Stimulated activated CD4-positive, alpha-beta T cell treated with anti-CD3 and anti-CD28 coated beads, Interleukin-15, amount 100 ng/mL, for 24 hours (primary cell): ENCODE measurements at regions not wholly inside any gene's neighbourhood (a gene's known extent, or its start where the extent isn't known, plus 50 kb on each side); places are given as distances from the start of the nearest gene placed in this dataset.
"Not testable (repeated sequence)": the region's sequence is repeated elsewhere in the genome, so short reads cannot be mapped to it uniquely, and the experiment has no call there.

Experiments used
- DNase-seq: peaks from one replicate; pipeline ENCODE4 v3.0.0-alpha.2; 2020

DNA sequence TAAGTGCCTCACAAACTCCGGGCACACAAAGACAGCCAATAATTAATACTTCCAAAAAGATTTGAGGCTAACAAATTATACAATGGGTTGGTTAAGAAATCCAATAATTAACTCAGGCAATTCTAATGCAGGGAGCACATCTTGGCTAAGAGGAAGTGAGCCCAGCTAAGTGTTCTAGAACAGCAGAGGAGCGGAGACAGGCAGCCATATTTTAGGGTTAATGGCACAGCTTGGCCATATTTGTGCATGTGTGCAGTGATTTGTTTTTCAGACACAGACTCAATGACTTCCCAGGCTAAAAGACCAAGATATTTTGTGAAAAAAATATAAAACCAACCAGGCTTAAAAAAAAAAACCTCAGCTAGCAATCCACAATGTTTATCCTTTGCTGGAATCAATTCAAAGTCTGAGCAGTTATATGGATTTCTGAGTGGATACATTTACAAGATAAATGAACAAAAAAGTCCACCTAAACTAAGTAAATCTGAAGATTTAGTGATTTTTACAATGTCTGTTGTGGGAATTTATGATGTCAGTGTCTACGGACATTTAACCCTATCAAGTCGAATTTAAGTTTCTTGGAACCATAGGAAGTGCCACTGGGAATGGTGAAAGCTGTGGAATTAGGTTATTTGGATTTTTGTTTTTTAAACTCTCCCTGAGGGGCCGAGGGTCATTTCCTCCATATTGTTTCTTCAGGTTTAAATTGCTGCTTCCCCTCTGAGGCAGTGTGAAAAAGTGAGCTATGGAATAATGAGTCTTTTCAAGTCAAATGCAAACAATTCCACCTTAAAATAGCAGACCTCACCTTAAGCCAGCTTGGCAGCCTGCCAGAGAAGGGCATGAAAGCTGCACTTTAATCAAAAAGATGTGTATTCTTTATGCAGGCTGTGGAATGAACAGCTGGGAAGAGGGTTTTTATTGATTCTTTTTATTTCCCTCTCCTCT, 413.7 kb upstream of the TBL1XR1 start:
- DNase-seq: no peak

DNA sequence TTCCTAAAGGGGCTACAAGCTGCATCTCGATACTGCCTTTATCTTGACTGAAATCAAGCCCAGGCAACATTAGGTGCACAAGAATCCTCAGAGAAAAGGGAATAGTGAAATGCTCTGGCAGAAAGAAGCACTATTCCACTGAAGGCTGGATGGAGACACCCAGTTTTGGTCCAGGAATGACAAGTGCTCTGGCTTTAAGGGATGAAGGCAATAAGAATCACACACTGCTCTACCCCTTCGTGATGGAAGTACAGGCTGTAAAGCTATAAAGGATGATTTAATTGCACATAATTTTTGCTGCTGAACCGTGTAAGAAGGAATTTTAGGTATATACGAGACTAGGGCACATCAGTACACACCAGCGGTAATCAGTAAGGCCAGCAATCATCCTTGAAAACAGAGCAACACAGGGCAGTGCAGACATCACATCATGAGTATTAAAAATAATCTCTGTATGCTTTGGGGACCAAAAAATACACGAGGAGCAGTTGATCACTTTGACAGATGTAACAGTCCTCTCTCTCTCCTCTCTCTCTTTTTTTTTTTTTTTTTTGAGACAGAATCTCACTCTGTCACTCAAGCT, 414.6 kb upstream of the TBL1XR1 start:
- no peak for DNase-seq

DNA sequence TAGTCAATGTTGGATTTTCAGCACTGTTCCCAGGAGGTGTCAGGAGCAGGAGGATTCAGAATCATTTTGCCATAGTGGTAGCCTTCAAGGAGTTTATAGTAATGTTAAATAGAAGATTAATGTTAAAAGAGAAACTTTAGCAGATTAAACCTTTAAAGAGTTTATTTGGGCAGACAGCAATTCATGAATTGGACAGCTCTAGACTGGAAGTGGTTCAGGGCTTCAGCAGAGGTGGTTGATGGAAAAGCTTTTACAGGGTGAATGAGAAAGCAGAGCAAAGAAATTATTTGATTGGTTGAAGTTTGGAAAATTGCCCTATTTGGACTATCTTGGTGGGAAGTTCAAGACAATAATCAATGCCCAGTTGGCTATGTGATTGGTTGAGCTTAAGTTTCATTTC, 416.6 kb upstream of the TBL1XR1 start:
- DNase-seq: no peak

DNA sequence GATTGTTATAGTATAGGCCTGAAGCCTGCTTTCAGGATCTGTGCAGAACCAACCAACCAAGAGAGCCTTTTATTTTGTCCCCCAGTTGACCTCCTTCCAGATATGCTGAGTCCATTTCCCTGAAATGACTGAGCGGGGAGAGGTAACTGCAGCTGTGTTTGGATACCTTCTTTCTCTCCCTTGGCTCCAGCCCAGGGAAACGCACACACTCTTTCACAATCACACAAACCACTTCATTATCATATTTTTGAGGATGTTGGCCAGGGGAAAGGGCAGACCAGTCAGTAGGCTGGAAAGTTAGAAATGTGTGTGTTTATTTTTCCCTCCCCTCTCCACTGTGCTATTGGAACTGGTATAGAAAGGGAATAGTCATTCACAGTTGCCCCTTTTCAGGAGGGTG, 417.7 kb upstream of the TBL1XR1 start:
- DNase-seq: no peak

DNA sequence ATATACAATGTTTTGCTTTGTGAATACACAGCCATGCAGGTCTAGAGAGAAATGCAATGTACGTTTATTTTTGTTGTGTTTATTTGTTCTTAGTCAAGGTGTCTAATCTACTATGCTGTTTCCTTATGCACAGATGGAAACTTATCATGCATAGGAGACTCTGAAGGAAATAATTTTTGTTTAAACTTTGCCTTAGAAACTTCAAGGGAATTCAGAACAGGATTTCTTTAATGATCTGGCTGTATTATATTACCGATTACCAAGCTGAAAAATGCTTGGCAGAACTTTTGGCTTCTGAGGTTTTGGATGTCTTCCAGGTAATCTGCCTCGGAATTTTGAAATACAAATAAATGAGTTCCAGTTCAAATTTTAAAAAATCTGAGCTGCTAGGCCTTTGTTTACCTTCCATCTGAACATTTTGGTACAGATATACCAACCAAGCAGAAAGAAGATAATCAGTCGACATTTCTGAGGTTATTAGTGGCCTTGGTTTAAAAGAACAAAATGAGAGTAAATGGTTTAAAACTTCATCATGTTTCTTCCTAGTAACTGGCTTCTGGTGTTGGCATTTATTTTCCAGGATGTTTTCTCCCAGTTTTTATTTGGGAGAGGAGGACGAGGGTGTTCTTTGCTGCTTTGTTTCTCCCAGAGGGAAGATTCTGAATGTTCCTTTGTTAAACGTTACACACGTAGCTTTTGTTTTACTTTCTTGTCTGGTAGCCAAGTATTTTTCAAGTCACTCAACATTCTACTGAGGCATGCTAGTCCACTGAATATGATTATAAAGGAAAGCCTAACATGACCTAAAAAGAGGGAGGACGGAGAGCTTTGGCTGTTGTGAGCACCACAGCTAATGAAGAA, 421.8 kb upstream of the TBL1XR1 start:
- DNase-seq: no peak

DNA sequence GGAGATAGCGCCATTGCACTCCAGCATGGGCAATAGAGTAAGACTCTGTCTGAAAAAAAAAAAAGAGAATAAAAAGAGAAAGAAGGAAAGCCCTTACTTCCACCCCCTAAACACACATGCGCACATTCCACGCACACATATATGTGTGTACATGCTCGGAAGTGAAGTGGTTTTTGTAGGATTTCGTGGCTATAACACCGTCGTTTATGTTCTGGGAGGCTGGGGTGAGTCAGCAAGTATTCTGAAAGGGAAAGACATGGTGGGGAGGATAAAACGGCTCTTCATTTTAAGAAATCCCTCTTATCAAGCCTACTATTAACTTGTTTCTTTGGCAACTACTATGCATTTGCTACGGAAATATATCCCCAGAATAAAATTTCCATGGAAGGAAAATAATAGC, 422.8 kb upstream of the TBL1XR1 start:
- DNase-seq: no peak

DNA sequence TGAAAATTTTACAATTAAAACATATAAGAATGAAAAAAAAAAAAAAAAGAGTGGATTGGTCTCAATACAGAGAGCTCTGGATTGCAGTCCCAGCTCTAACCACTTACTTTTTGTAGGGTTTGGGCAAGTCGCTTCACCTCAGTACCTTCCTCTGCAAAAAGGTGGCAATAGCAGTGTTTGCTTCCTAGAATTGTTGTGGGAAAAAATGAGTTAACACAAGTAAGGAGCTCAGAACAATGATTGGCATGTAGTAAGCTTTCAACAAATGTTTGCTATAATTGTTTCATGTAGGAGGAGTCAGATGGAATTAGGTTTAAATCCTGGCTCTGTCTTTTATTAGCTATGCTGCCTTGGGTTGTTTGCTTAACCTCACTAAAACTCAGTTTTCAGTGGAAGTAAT, 425.2 kb upstream of the TBL1XR1 start:
- no peak for DNase-seq

DNA sequence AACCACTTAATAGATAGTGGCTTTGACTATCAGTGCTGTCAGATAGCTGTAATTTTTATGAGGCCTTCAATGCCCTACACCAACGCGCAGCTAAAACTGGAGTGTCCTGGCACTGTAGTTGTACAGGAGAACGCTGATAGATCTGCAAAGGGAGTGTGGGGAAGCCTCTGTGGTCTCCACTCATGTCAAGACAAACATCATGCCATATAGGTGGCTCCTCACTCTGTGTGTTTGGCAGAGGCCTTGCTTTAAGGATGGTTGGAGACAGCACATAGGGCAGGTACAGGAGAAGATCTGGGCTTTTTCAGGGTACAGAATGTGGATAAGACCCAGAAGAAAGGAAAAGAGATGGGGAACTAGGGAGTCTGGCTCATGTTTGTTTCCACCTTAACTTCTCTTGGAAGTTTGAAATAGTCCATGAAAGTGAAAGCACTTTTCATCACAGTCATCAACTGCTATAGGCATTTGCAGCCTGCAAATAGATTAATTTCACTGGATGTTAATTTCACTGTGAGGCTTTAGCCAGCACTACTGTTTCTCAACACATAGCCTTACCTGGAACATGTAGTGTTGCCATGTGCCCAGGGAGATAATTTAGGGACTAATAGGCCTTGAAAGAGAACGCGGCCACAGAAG, 425.8 kb upstream of the TBL1XR1 start:
- DNase-seq: no peak

DNA sequence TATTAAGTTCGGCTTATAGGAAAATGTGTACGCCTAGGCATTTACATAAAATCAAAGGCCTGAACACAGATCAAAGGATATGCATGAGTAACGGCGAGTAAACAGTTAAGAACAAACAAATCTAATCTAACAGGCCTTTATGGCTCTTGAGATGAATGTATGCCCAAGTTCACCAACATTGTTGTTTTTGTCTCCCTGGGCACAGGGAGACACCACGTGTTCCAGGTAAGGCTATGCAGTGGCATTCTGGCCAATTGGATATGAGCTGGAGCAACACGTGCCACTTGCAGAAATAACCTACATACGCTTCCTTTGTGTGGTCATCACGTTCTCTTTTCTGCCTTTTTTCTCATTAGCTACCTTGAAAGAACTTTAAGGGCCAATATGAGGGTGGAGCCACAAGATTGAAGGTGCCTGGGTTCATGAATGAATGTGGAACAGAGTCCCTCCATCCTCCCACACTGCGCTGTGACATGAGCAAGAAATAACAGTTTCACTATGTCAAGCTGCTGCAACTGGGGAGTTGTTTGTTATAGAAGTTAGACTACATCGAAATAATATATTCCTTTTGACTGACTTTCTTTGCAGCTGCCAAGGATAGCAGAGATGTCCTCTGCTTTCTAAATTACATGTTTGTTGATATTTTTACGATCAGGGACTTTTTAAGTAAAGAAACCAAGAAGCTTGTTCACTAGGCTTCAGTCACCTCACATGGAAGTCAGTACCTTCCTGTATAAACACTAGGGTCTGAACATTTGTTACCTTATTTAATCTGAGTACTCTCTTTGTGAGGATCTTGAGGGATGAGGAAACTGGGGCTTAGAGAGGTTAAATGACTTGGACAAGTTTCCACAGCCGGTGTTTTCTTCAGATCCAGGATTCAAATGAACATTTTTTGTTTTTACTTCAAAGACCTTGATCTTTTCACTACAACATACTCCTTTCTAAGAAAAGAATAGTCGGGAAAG, 427.5 kb upstream of the TBL1XR1 start:
- DNase-seq: peak; percentile 18

DNA sequence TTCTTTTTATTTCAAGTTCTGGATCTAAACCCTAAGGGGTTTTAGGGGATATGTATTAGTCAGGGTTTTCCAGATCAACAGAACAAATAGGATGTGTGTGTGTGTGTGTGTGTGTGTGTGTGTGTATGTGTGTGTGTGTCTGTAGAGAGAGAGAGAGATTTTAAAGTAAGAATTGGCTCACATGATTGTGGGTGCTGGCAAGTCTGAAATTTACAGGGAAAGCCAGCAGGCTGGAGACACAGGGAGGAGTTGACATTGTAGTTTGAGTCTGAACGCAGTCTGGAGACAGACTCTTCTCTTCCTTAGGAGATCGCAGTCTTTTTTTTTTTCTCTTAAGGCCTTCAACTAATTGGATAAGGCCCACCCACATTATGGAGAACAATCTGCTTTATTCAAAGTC, 428.8 kb upstream of the TBL1XR1 start:
- DNase-seq: no peak

DNA sequence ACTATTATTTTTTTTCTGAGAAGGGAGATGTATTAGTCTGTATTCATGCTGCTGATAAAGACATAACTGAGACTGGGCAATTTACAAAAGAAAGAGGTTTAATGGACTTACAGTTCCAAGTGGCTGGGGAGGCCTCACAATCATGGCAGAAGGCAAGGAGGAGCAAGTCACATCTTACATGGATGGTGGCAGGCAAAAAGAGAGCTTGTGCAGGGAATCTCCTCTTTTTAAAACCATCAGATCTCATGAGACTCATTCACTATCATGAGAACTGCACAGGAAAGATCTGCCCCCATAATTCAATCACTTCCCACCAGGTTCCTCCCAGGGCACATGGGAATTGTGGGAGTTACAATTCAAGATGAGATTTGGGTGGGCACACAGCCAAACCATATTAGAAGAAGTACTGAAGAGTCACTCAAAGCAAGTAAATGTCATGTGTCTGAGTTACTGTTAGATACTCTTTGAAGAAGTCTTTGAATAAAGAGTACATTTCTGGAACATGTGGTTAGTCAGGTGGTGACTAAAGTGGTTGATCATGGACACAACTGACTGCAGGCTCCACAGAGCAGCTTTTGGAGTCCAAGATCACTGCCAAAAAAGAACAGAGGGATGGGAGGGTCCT, 430.9 kb upstream of the TBL1XR1 start:
- not testable (repeated sequence) for DNase-seq

DNA sequence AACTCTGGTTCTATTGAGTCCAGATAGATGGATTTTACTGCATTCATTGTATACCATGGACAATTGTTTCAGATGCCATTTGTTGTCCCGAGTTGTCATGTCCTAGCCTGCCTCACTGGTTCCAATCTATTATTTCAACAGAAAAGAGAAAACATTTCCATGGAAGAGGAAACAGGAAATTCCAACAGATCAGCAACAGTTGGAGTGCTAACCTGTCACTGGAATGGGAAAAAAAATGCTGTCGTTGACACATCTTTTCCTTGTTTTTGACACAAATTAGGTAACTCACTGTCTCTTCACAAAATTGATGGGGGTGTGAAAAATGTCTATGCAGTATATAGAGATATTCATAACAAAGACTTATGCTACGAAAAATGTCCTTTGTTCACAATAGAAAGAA, 432.0 kb upstream of the TBL1XR1 start:
- DNase-seq: no peak

DNA sequence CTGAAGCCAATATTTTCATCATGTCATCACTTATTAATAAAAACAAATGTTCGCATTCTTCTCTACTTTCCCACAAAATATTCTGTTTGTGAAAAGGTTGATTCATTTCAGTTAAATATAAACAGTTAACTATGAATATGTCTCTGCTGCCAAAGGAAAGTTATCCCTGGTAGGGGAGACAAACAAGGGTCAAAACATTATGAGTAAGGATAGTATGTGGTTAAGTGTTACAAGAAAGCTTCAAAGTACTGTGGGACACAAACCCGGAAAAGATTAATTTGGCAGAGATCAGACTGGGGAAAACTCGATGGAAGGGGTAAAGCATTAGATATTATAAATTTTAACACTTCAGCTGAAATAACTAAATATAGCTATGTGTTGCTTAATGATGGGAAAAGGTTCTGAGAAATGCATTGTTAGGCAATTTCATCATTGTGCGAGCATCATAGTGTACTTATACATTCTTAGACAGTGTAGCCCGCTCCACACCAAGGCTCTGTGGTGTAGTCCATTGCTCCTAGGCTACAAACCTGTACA, 436.5 kb upstream of the TBL1XR1 start:
- no peak for DNase-seq

DNA sequence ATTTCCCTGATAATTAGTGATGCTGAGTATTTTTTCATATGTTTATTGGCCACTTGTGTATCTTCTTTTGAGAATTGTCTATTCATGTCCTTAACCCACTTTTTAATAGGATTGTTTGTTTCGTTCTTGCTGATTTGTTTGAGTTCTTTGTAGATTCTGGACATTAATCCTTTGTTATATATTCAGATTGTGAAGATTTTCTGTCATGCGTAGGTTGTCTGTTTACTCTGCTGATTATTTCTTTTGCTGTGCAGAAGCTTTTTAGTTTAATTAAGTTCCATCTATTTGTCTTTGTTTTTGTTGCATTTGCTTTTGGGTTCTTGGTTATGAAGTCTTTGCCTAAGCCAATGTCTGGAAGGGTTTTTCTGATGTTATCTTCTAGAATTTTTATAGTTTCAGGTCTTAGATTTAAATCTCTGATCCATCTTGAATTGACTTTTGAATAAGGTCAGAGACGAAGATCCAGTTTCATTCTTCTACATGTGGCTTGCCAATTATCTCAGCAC, 438.4 kb upstream of the TBL1XR1 start:
- DNase-seq: not testable (repeated sequence)

DNA sequence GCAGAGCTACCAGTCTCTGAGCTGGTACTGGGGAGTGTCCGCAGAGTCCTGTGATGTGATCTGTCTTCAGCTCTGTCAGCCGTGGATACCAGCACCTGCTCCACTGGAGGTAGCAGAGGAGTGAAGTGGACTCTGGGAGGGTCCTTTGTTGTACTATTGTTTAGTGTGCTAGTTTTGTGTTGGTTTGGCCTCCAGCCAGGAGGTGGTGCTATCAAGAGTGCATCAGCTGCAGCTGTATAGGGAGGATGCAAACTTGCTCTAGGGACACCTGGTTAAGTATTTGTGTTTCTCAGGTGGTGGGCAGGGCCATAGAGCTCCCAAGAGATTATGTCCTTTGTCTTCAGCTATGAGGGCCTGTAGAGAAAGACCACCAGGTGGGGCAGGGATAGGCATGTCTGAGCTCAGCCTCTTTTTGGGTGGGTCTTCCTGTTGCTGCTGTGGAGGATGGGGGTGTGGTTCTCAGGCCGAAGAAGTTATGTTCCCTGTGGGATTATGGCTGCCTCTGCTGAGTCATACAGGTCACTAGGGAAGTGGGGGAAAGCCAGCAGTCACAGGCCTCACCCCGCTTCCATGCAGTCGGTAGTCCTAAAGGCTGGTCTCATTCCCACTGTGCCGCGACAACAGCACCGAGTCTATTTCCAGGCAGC, 443.2 kb upstream of the TBL1XR1 start:
- peak; percentile 10 for DNase-seq

DNA sequence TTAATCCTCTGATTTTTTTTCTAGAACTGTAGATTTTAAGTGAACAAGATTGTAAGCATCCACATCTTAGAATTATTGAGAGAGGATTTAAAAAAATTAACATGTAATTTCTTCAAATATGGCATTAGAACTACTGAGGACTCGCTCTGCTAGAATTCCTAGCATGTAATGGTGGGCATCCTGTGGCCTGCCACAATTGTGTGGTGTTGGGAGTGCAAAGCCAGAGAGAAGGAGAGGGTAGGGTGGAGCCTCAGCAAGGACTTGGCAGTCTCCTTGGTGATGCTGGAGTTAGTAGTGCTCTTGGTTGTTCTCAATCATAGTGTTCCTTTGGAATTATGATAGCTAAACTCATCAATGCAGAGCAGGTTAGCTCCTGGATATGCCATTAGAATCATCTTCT, 443.9 kb upstream of the TBL1XR1 start:
- DNase-seq: no peak

DNA sequence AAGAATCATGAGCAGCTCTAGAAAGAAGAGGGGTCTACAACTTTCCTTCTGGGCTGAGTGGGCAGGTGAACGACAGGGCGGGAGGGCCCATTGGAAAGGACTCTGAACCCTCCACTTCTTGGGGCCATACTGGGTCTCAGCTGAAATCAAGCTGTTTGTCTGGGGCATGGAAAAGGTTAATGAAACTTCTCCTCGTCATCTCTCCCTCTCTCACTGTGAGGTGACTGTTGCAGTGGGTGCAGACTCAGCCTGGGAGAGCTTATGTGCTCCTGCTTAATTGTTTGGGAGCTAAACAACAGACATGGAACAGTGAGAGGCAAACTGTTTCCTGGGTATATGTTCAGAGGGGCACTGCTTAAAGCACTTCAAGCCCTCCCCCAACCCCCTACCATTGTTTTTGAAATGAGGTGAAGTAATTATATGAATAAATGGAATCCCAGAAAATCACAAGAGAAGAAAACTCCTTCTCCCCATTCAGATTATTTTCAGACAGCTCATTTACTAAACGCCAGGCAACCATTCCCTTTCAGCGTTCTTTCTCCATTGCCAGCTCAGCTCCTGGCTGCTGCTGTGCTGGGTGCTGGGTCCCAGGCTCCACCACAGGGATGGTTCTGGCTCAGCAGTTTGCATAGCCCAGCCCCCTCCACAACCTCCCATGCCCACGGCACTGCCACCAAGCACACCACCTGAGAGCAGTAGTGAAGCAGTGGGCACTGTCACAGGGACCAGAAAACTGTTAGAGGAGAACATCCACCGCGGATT, 444.9 kb upstream of the TBL1XR1 start:
- DNase-seq: peak; percentile 12

DNA sequence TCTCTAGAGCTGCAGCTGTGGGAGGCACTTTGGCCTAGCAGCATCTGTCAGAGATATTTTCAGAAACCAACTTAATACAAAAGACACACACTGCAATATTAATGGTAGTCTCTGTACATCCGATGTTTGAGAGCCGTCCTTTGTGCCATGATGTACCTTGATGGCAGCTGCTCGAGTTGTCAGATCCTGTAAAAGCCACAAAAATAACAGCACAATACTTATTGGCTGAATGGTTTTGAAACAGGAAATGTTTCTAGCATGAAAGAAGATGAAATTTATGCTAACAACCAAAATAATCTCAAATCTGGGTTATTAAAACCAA, 445.5 kb upstream of the TBL1XR1 start:
- no peak for DNase-seq

DNA sequence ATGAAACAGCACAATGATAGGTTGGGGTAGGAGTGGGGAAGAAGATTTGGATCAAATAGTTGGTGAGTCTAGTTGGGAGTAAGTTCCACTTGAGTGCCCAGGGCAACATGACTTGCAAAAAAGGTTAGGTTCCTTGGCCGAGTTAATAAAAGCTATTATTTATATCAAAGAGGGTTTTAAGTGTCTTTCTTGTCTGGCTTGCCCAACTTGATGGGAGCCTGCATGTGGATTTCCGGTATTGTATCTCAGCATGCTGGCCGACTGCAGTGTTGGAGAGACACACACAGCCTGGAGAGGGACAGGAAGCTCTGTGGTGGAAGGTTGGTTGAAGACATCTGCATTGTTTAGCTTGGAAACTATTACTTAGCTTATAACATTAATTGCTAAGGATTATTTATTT, 449.5 kb upstream of the TBL1XR1 start:
- peak; percentile 21 for DNase-seq

DNA sequence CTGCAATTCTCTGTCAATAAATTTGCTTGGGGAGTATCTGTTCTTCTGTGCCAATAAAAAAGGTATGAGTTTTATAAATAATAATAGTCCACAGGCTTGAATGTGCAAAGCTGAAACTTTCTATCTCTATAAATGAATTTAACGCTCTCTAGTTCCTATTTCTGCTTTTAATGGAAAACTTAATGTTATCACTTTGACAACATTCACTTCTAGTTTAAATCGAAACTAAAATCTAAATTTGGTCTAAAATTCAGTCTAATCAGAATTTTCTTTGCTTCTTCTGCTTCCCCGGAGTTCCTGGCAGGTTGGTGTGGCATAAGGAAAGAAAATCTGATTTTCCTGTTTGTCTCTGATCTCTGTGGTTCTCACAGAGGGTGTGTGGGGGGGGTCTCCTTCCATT, 450.1 kb upstream of the TBL1XR1 start:
- DNase-seq: no peak
